ENCODE measurements at regions not wholly inside any gene's neighbourhood (a gene's known extent, or its start where the extent isn't known, plus 50 kb on each side); places are given as distances from the start of the nearest gene placed in this dataset.

DNA sequence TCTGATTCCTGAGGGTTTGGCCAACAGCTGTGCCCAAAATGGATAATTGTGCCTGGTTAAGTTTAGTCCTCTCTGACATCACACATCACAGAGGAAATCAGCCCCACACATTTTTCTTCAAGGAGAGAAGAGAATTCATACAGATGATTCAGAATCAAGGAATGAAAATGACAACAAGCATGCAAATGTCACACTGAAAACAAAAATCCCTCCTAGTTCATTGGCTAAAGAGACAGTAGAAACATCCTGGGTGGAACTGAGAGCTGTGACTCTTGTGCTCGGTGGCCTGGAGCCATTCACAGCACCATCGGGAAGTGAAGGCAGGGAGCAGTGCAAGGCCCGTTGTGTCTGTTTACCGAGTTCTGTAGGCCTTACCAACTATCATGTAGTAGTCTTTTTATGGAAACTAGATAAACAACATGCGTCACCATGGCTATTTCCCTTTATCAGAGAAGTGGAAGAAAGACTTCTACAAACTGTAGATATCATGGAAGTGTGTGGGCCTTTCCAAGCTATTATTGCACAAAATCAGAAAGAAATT, 81.7 kb upstream of the TENT5A start:
- TF ChIP-seq, protein P1, sequence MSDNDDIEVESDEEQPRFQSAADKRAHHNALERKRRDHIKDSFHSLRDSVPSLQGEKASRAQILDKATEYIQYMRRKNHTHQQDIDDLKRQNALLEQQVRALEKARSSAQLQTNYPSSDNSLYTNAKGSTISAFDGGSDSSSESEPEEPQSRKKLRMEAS (IDR thresholded peaks at IDR 0.05): no peak
- TF ChIP-seq NFIC (IDR thresholded peaks at IDR 0.05) (no peak), TAF1 (IDR thresholded peaks at IDR 0.05; ENCODE audit: low read depth) (no peak), CREB1 (IDR thresholded peaks at IDR 0.05; ENCODE audit: low read depth) (no peak), EP300 (IDR thresholded peaks at IDR 0.05; ENCODE audit: borderline replicate concordance) (no peak), EGR1 (IDR thresholded peaks at IDR 0.05) (no peak), RAD21 (IDR thresholded peaks at IDR 0.05; ENCODE audit: low read depth) (no peak)
- TF ChIP-seq, protein P2, sequence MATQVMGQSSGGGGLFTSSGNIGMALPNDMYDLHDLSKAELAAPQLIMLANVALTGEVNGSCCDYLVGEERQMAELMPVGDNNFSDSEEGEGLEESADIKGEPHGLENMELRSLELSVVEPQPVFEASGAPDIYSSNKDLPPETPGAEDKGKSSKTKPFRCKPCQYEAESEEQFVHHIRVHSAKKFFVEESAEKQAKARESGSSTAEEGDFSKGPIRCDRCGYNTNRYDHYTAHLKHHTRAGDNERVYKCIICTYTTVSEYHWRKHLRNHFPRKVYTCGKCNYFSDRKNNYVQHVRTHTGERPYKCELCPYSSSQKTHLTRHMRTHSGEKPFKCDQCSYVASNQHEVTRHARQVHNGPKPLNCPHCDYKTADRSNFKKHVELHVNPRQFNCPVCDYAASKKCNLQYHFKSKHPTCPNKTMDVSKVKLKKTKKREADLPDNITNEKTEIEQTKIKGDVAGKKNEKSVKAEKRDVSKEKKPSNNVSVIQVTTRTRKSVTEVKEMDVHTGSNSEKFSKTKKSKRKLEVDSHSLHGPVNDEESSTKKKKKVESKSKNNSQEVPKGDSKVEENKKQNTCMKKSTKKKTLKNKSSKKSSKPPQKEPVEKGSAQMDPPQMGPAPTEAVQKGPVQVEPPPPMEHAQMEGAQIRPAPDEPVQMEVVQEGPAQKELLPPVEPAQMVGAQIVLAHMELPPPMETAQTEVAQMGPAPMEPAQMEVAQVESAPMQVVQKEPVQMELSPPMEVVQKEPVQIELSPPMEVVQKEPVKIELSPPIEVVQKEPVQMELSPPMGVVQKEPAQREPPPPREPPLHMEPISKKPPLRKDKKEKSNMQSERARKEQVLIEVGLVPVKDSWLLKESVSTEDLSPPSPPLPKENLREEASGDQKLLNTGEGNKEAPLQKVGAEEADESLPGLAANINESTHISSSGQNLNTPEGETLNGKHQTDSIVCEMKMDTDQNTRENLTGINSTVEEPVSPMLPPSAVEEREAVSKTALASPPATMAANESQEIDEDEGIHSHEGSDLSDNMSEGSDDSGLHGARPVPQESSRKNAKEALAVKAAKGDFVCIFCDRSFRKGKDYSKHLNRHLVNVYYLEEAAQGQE (IDR thresholded peaks at IDR 0.05; ENCODE audit: low read depth): no peak
- TF ChIP-seq, protein P3, sequence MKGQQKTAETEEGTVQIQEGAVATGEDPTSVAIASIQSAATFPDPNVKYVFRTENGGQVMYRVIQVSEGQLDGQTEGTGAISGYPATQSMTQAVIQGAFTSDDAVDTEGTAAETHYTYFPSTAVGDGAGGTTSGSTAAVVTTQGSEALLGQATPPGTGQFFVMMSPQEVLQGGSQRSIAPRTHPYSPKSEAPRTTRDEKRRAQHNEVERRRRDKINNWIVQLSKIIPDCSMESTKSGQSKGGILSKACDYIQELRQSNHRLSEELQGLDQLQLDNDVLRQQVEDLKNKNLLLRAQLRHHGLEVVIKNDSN (IDR thresholded peaks at IDR 0.05): no peak
